PC-3 (cell line): ENCODE measurements at regions not wholly inside any gene's neighbourhood (a gene's known extent, or its start where the extent isn't known, plus 50 kb on each side); places are given as distances from the start of the nearest gene placed in this dataset.

ENCODE experiments used
- ATAC-seq: fragments of 200-7000 bp; cut with Tn5 transposase; 2 replicates; pipeline ENCODE4 v1.9.1; 2020; ENCODE audit warnings: mild to moderate bottlenecking, moderate library complexity
- BruUV-seq: library from RNA; stranded (reverse); fragments of 400-500 nt; replicated peaks from 2 replicates; lab custom pipeline; 2021; lab: Mats Ljungman, UMichigan
- CTCF ChIA-PET: fragments of 300-600 bp; sonication (Branson Sonifier 250); formaldehyde crosslinking; loops from one replicate; lab custom pipeline; 2022; ENCODE audit warnings: antibody characterized with exemption; lab: Charles Lee
- POLR2A ChIA-PET: fragments of 300-600 bp; sonication (Branson Sonifier 250); formaldehyde crosslinking; loops from one replicate; lab custom pipeline; 2022; ENCODE audit warnings: antibody characterized with exemption; ENCODE audit not compliant: unreplicated experiment; lab: Charles Lee
- DNase-seq: peaks from one replicate; pipeline ENCODE4 v3.0.0-alpha.2; 2015
- H2AFZ ChIP-seq: fragments of 300-600 bp; sonication (generic); 2 replicates; pipeline ENCODE4 v1.6.0; 2016; ENCODE audit warnings: antibody characterized with exemption, low read length
- H3F3A ChIP-seq: fragments of 300-600 bp; sonication (generic); one replicate; pipeline ENCODE4 v1.6.0; 2017; ENCODE audit warnings: antibody characterized with exemption, low read length, control low read depth, mild to moderate bottlenecking; ENCODE audit not compliant: unreplicated experiment
- H3K27ac ChIP-seq: fragments of 300-600 bp; sonication (generic); 2 replicates; pipeline ENCODE4 v1.5.1; 2016; ENCODE audit warnings: mild to moderate bottlenecking, low read length
- H3K27me3 ChIP-seq: fragments of 300-600 bp; sonication (generic); 2 replicates; pipeline ENCODE4 v1.6.1; 2016; ENCODE audit warnings: low read length, mixed read lengths
- H3K36me3 ChIP-seq: fragments of 300-600 bp; sonication (generic); 2 replicates; pipeline ENCODE4 v1.6.1; 2016; ENCODE audit warnings: low read depth, mixed run types, low read length, mixed read lengths
- H3K4me1 ChIP-seq: fragments of 300-600 bp; sonication (generic); 2 replicates; pipeline ENCODE4 v1.5.1; 2016; ENCODE audit warnings: low read length; ENCODE audit not compliant: insufficient read depth
- H3K4me2 ChIP-seq: fragments of 300-600 bp; sonication (generic); 2 replicates; pipeline ENCODE4 v1.6.0; 2016; ENCODE audit warnings: low read length
- H3K4me3 ChIP-seq: fragments of 300-600 bp; sonication (generic); 2 replicates; pipeline ENCODE4 v1.5.1; 2016; ENCODE audit warnings: mild to moderate bottlenecking, low read length, mixed read lengths
- H3K79me2 ChIP-seq: fragments of 300-600 bp; sonication (generic); 2 replicates; pipeline ENCODE4 v1.6.1; 2017; ENCODE audit warnings: low read length, mixed read lengths
- H3K9ac ChIP-seq: fragments of 300-600 bp; sonication (generic); 2 replicates; pipeline ENCODE4 v1.6.0; 2016; ENCODE audit warnings: mild to moderate bottlenecking, low read length
- H3K9me2 ChIP-seq: fragments of 300-600 bp; sonication (generic); replicated peaks from 2 replicates; pipeline ENCODE4 v1.6.1; 2016; ENCODE audit warnings: mixed run types, low read length, mixed read lengths
- H3K9me3 ChIP-seq: fragments of 300-600 bp; sonication (generic); 2 replicates; pipeline ENCODE4 v1.6.1; 2016; ENCODE audit warnings: low read length, mixed read lengths
- H4K20me1 ChIP-seq: fragments of 300-600 bp; sonication (generic); 2 replicates; pipeline ENCODE4 v1.6.1; 2016; ENCODE audit warnings: low read length, mixed read lengths
- EZH2 ChIP-seq: fragments of 300-600 bp; sonication (generic); IDR thresholded peaks from one replicate; pipeline ENCODE4 v1.6.1; 2017; ENCODE audit warnings: antibody characterized with exemption, mild to moderate bottlenecking, low read length; ENCODE audit not compliant: unreplicated experiment
- EZH2phosphoT487 ChIP-seq: fragments of 300-600 bp; sonication (generic); IDR thresholded peaks from 2 replicates; pipeline ENCODE4 v1.6.1; 2018; ENCODE audit warnings: mild to moderate bottlenecking, antibody characterized with exemption, low read length, borderline replicate concordance
- intact Hi-C: fragments of 100-400 bp; cut with micrococcal nuclease; formaldehyde crosslinking; loops from 2 replicates; pipeline ENCODE4 v1.9.0; 2023
- TF ChIP-seq, protein P1 (sequence below): fragments of 300-600 bp; sonication (generic); conservative IDR thresholded peaks from 2 replicates; pipeline ENCODE4 v1.5.1; 2017; ENCODE audit warnings: antibody characterized with exemption, low read depth, mild to moderate bottlenecking, low read length

DNA sequence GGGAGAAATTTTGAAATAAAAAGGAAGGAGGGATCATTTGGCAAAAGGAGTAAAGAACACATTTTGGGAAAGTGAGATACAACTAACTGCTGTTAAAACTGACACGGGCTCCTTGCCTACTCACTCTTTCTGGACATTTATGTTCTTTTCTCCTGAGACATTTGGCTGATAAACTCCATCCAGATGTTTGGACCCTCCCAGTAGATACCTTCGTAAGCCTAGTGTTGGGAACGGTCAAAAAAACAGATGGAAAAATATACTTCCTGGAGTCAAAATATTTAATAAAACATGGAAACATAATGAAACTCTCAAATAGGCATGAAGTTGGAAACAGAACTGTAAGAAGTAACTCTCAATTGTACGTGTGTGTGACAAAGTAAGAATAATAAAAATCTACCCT, 360.1 kb upstream of the RIOK2 start:
- Histone ChIP-seq H3K9me2 (no peaks in the 10 kb centered on the region), H3K4me2 (no peak overlapping the region), H4K20me1 (no peaks in the 10 kb centered on the region), H3K9me3 (no peaks in the 10 kb centered on the region), H3K4me1 (no peaks in the 10 kb centered on the region), H3K27ac (no peak overlapping the region), H2AFZ (no peak overlapping the region), H3F3A (no peaks in the 10 kb centered on the region), H3K79me2 (no peaks in the 10 kb centered on the region), H3K27me3 (no peaks in the 10 kb centered on the region), H3K9ac (no peak overlapping the region), H3K36me3 (no peaks in the 10 kb centered on the region), H3K4me3 (no peak overlapping the region)
- intact Hi-C loops: no loop called here
- CTCF ChIA-PET: no interaction called here
- ATAC-seq (no peak), DNase-seq (no peak)
- POLR2A ChIA-PET: no interaction called here
- BruUV-seq: no TSS peak
- no peak for TF ChIP-seq EZH2phosphoT487
- no peak for TF ChIP-seq EZH2
- TF ChIP-seq, protein P1, sequence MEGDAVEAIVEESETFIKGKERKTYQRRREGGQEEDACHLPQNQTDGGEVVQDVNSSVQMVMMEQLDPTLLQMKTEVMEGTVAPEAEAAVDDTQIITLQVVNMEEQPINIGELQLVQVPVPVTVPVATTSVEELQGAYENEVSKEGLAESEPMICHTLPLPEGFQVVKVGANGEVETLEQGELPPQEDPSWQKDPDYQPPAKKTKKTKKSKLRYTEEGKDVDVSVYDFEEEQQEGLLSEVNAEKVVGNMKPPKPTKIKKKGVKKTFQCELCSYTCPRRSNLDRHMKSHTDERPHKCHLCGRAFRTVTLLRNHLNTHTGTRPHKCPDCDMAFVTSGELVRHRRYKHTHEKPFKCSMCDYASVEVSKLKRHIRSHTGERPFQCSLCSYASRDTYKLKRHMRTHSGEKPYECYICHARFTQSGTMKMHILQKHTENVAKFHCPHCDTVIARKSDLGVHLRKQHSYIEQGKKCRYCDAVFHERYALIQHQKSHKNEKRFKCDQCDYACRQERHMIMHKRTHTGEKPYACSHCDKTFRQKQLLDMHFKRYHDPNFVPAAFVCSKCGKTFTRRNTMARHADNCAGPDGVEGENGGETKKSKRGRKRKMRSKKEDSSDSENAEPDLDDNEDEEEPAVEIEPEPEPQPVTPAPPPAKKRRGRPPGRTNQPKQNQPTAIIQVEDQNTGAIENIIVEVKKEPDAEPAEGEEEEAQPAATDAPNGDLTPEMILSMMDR: no peak

- no peaks in the 10 kb centered on the region for H3F3A ChIP-seq
- ATAC-seq: no peak
- intact Hi-C loops: no loop called here
- TF ChIP-seq, protein P1: no peak
- TF ChIP-seq EZH2phosphoT487 (no peak), EZH2 (no peak)
- H3K4me2 ChIP-seq: no peak overlapping the region
- peak overlapping the region; percentile 51; the same call in 1 of the 2 replicates for H2AFZ ChIP-seq
- no peak overlapping the region for H3K9ac ChIP-seq
- CTCF ChIA-PET: no interaction called here
- no peaks in the 10 kb centered on the region for H3K79me2 ChIP-seq
- POLR2A ChIA-PET: no interaction called here
- H3K9me3 ChIP-seq: no peaks in the 10 kb centered on the region
- no peak overlapping the region for H3K27ac ChIP-seq
- no peaks in the 10 kb centered on the region for H3K36me3 ChIP-seq
- no peak overlapping the region for H3K4me3 ChIP-seq
- H4K20me1 ChIP-seq: no peaks in the 10 kb centered on the region
- H3K9me2 ChIP-seq: no peaks in the 10 kb centered on the region
- H3K4me1 ChIP-seq: peaks cover 1% of the 10 kb centered on the region; the same call in 1 of the 2 replicates
- BruUV-seq: no TSS peak
- DNase-seq: no peak
- H3K27me3 ChIP-seq: no peaks in the 10 kb centered on the region
Observed at GRCh38 chr5:97544240-97544639, 361.2 kb upstream of the RIOK2 start.

DNA sequence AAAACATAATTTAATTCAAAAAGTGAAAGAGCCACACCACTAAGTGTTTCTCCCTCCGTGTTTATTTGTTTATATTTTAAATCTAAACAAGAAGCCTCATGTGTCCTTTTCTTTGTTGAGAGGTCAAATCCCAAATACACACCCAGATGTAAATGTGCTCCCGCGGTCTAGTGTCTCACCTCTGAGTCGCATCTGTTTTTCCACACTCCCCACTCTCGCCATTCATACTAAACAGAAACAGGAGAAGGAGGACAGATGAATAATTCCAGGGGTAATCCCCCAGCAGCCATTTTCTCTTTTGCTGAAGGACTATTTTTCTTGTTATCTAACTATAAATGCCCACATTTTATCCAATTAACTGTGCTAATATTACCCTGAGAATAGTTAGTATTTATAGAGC, 361.6 kb upstream of the RIOK2 start:
- ATAC-seq: no peak
- ChIA-PET CTCF (no interaction called here), POLR2A (no interaction called here)

More for the DNA sequence above, 361.6 kb upstream of the RIOK2 start:
- Histone ChIP-seq H3K36me3 (no peaks in the 10 kb centered on the region), H4K20me1 (no peaks in the 10 kb centered on the region), H3K4me1 (peaks cover 6% of the 10 kb centered on the region; the same call in 1 of the 2 replicates), H3K9ac (no peak overlapping the region), H3K4me2 (no peak overlapping the region), H3K9me3 (no peaks in the 10 kb centered on the region), H2AFZ (peak overlapping the region; percentile 51), H3K27me3 (no peaks in the 10 kb centered on the region), H3K79me2 (no peaks in the 10 kb centered on the region), H3K9me2 (no peaks in the 10 kb centered on the region), H3K27ac (no peak overlapping the region), H3K4me3 (no peak overlapping the region), H3F3A (no peaks in the 10 kb centered on the region)
- DNase-seq: no peak
- intact Hi-C loops: no loop called here
- no peak for TF ChIP-seq EZH2phosphoT487
- TF ChIP-seq EZH2: no peak
- TF ChIP-seq, protein P1: no peak
- BruUV-seq: no TSS peak
